Activated CD4-positive, alpha-beta T cell treated with anti-CD3 and anti-CD28 coated beads, Interleukin-10, Interleukin-2, amounts not matched to agents 100 ng/mL and 50 ng/mL, durations not matched to agents 16 hours and 8 hours (primary cell): ENCODE measurements at regions not wholly inside any gene's neighbourhood (a gene's known extent, or its start where the extent isn't known, plus 50 kb on each side); places are given as distances from the start of the nearest gene placed in this dataset.

Source experiments
- DNase-seq: peaks from one replicate; pipeline ENCODE4 v3.0.0-alpha.2; 2020

GRCh38 chr2:14831458-14831857 lies 198.9 kb downstream of the LRATD1 start:
- DNase-seq: no peak

GRCh38 chr2:14843507-14844204 lies 211.1 kb downstream of the LRATD1 start:
- DNase-seq: no peak

DNA sequence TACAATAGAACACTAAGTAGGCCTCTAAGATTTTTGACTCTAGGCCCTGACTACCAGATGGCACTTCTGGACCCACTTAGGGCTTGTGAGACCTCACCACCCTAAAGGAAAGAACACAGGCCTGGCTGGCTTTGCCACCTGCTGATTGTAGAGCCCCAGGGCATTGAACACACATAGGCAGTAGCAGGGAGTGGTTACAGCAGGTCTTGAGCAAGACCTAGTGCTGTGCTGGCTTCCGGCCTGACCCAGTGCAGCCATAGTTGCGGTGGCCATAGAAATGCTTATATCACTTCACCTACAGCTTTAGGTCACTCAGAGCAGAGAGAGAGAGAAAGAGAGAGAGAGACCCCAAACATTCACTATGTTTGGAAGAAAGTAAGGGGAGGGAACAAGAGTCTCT lies 223.2 kb downstream of the LRATD1 start:
- no peak for DNase-seq

DNA sequence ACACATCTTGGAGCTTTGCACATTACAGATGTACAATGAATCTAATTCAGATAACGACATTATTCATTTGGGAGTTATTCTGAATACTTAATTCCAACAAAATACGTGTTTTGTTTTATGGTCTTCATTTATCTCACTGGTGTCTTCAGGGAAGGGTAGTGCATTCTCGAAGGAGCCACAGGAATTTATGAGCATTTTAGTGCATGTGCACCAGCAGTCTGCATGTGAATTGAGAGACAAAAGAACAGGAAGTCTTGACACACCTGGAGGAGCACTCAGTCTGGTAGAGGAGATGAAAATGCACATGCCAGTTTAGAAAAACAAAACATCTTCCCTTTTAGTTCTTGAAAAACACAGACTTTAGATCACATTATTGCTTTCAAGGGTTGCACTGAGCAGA lies 228.7 kb downstream of the LRATD1 start:
- DNase-seq: no peak

DNA sequence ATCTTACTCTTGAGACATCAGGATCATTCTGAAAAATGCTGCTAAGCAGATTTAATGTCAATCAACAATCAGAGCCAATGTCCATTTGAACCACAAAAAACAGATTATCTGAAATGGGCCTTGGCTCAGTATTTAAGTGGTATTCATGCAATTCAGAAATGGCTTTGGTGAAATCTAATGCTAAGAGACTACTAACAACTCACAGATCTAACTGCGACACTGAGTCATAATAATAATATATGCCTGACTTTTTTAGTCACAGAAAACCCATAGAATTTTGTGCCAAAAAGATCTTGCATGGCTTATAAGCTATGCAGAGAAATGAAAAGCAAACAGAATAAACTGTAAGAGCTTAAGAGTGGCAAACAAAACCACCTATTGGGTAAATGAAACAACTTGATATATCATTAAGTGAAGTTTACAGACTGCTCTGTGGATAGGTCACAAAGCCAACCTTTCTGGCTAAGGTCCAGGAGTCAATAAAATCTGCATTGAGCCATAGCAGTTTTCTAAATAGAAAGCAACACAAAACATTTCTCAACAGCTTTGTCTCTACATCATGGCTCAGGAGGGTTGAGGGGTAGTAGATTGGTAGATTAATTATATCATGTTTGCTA lies 234.3 kb downstream of the LRATD1 start:
- no peak for DNase-seq

- DNase-seq: no peak
These were observed 235.3 kb downstream of the LRATD1 start for GRCh38 chr2:14867853-14868252.

- peak; percentile 16 for DNase-seq
These were observed 240.3 kb downstream of the LRATD1 start for GRCh38 chr2:14872779-14873325.

DNA sequence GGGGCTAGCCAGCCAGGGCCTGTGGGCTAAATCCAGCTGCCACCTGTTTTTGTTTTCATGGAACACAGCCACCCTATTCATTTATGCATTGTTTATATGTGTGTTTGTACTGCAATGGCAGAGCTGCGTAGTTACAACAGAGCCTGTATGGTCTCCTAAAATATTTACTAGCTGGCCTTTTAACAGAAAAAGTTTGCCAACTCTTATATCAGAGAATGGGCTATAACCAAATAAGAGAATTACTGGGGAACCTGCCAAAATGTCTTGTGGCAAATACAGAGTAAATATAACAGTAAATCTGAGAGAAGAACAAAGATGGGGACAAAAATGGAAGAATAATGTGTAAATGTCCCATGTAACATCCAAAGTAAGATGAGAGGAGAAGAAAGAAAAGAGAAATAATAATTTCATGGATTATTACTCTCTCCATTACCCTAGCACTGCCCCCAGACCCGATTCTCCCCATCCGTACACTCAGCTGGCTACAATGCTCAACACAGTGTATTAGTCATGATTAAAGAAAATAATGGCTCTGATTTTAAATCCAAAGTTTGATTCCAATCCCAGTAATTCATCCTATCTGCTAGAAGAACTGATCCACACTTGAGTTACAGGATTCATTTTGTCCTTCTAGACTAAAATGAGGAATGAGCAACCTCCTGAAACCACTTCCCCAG lies 249.3 kb downstream of the LRATD1 start:
- DNase-seq: no peak

DNA sequence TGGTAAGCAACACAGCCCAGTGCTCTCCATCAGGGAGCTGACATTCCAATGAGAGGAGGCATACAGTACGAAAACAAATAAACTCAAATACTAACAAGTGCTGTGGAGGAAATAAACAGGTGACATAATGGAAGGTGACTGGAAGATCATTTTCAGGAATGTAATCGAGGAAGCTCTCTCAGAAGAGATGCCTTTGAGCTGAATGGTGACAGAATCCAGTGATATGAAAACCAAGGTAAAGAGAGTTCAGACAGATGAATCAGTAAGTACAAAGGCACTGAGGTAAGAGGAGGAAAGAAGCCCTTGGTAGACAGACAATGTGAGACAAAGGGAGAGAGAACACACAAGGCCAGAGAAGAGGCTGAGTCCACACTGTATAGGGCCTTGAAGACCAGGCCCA lies 252.1 kb downstream of the LRATD1 start:
- DNase-seq: no peak

DNA sequence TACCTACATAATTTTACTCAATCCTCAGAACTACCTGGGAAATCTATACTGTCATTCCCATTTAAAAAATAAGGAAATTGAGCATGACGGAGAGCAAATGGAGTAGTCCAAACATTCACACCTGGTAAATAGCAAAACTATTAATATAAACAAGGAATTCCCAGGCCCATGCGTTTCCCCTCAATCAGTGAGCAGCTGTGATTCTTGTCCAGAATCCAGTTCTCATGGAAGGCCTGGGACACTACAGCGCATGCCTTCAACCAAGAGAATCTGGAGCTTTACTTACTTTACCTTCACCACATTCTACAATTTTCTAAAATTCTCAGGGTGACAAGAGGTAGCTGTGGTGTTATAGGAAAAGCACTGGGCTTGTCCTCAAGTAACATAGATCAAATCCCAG lies 259.0 kb downstream of the LRATD1 start:
- DNase-seq: no peak

GRCh38 chr2:14896330-14897030 lies 264.0 kb downstream of the LRATD1 start:
- DNase-seq: no peak

- no peak for DNase-seq
These were observed 267.3 kb downstream of the LRATD1 start for GRCh38 chr2:14899621-14900414.

GRCh38 chr2:14901737-14902136 lies 269.2 kb downstream of the LRATD1 start:
- no peak for DNase-seq

- no peak for DNase-seq
These were observed 270.4 kb downstream of the LRATD1 start for GRCh38 chr2:14902953-14903352.

- DNase-seq: peak; percentile 79
These were observed 271.3 kb downstream of the LRATD1 start for GRCh38 chr2:14903709-14904374.

DNA sequence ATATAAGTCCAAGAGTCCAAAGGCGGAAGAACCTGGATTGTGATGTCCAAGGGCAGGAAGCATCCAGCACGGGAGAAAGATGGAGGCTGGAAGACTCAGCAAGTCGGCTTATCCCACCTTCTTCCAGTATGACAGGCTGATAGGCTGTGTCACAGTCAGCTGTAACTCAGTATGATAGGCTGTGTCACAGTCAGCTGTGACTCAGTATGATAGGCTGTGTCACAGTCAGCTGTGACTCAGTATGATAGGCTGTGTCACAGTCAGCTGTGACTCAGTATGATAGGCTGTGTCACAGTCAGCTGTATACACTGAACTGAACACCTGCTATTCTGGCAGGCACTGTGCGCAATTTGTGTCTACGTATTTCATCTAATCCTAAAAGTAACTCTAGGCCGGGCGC lies 271.9 kb downstream of the LRATD1 start:
- peak; percentile 2 for DNase-seq

DNA sequence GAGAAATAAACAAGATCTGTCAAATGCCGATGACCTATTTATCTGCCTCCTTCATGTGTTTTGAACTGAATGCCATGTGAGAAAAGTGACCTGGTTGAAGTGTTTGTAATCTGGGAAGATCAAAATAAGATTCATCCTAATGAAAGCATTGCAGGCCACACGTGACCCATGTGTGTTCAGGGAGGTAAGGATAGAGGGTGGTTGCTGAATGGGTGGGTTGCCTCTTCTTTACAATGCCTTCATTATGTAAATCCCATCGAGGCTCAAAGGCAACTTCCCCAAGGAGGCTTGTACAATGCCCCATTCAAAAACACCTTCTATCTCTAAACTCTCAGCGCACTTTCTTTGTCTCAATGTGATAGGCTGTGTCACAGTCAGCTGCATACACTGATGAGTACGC lies 273.1 kb downstream of the LRATD1 start:
- DNase-seq: no peak

- no peak for DNase-seq
These were observed 274.6 kb downstream of the LRATD1 start for GRCh38 chr2:14907014-14907612.

- no peak for DNase-seq
These were observed 277.3 kb downstream of the LRATD1 start for GRCh38 chr2:14909795-14910194.

GRCh38 chr2:14910654-14911053 lies 278.1 kb downstream of the LRATD1 start:
- DNase-seq: no peak

DNA sequence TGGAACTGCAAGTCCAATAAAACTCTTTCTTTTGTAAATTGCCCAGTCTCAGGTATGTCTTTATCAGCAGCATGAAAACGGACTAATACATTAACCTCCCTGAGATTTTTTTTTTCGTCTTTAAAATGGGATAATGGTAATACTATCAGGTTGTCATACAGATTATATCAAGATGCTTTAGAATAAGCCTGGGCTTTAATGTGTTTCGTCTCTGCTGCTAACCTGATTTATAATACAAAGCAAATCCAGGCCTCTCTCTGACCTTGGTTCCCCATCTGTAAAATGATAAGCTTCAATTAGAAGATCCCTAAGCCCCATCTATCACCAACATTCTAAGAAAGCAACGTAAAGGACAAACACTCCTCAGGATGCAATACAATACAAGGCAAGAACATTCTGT lies 283.5 kb downstream of the LRATD1 start:
- DNase-seq: no peak
